HT-29 (cell line): ENCODE measurements at regions not wholly inside any gene's neighbourhood (a gene's known extent, or its start where the extent isn't known, plus 50 kb on each side); places are given as distances from the start of the nearest gene placed in this dataset.
"Not testable (repeated sequence)": the region's sequence is repeated elsewhere in the genome, so short reads cannot be mapped to it uniquely, and the experiment has no call there.

Experiments
- DNase-seq: peaks from one replicate; pipeline ENCODE4 v3.0.0-alpha.2; 2015; ENCODE audit warnings: low spot score

DNA sequence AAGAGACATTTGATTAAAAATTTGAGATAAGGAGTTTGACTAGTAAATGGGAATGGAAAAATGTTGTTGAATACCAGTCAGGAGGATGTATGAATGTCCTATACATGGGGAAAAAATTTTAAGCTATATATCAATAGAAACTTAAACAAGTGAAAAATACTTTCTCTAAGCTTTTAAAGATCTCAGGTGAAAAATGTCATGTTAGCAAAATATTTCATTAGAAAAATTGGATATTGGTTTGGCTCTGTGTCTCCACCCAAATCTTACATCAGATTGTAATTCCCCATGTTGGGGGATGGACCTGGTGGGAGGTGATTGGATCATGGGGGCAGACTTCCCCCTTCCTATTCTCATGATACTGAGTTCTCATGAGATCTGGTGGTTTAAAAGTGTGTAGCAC lies 279.6 kb upstream of the CADM2 start:
- no peak for DNase-seq

DNA sequence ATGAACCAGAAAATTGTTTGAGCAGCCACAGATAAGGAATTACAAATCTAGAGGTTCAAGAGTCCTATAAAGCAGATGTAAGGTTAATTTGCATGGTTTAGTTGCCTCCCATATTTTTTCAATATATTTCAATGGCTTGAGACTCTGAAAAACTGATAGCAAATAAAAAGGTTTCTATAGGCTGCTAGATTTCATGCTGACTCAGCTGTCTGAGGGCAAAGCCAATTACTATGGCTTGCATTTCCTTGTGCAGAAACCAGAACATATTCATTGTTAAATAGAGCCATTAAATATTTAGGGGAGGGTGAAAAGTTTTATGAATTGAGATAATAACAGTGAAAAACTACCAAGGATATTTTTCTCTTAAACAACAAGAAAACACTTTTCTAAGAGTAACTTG lies 278.1 kb upstream of the CADM2 start:
- no peak for DNase-seq

DNA sequence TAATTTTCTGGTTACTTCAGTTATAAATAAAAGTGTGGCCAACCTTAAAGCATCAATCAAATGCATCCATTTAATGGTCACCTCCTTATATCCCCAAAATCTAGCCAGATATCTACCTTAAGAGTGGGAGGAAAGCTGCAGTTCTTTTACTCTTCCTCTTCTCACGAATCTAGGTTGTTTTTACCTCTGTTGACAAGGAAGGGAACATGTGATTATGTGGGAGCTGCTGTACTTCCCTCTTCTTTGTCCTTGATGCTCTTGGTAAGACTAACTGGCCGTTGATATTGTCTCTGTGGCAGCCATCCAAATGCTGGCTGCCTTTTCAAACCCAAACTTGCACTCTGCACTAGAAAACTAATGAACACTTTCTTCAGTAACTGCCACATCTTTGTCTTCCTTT lies 275.3 kb upstream of the CADM2 start:
- DNase-seq: no peak

DNA sequence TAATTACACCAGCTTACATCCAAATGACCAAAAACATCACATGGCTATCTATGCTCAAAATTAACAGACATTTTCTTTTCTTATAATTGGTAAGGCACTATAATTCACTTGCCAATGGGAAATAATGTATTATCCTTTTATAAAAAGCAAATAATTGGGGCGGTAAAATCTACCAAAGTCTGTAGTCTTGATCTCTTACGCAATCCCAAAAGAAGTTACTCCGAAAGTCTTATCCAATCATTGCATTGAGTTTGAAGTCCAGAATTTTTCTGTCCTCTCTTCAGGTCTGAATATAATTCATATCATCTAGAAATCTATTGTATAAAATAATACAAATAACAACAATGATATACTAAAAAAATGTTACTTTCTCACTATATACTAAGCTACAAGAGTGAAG lies 273.3 kb upstream of the CADM2 start:
- no peak for DNase-seq

DNA sequence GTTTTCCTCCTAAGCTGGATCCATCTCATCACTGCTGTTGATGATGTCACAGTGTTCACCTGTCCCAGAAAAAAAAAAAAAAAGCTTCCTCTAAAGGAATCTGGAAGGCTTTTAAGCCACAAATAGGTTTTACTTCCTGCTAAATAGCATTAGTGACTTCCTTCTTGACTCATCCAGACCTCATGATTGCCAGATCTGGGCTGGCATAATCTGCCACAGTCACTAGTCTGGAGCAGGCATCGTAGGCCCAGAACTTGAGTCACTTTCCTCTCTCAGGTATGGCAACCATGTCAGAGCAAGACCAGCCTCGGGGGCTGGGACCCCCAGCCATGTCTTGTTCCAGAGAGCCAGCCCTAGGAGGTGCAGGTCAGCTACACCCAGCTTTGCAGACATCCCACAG lies 266.5 kb upstream of the CADM2 start:
- DNase-seq: no peak

DNA sequence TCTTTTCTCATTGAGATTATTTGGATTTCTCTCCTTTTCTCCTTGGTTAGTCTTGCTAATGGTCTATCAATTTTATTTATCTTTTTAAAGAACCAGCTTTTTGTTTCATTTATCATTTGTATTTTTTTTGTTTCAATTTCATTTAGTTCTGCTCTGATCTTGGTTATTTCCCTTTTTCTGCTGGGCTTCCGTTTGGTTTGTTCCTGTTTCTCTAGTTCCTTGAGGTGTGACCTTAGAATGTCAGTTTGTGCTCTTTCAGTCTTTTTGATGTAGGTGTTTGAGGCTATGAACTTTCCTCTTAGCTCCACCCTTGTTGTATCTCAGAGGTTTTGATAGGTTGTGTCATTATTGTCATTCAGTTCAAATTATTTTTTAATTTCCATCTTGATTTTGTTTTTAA lies 248.5 kb upstream of the CADM2 start:
- not testable (repeated sequence) for DNase-seq

DNA sequence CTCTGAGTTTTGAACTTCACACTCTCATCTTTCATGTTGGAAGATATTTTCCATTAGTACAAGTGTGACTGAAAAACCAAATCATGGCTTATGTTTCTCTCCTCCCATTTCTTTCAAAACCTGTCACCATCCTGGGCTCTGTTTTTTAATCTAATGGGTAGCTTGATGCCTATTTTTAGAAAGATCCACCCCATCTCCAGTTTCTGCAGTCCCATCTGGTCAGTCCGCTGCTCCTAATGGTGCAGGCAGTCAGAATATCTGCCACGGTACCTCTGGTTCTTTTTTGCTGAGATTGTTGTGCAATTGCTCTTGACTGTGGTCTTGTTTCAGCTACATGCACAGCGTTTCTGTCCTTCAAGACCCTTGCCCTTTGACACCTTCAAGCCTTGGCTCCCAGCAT lies 240.9 kb upstream of the CADM2 start:
- DNase-seq: no peak

DNA sequence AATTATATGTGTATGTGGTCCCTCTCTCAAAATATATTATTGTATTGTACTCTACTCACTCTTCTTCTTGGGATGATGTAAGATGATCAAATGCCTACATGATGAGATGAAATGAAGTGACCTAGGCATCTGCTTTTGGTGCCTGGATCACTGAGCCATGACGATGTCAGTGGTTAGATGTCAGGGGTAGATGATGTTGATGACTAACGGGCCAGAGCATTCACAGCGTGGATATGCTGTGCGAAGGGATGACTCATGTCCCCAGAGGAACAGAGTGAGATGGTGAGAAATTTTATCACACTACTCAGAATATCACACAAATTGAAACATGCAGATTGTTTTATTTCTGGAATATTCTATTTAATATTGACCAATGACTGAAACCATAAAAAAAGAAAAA lies 233.9 kb upstream of the CADM2 start:
- DNase-seq: no peak

DNA sequence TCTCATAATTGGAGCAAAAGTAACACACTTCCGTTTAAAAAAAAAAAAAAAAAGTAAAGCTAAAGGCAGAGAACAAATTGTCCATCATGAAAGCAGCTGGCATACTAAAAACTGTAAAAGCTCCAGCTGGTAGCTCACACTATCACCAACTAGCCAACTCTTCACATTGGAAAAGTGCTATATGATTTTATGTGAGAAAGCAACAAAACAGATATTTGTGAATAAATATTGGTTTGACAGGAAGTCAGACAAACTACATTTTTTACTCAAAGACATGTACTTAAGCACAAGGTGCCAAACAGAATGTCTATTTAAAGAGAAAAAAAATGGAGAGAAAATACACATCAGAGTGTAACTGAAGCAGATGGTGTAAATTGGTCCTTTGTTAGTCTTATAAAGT lies 231.2 kb upstream of the CADM2 start:
- DNase-seq: no peak

DNA sequence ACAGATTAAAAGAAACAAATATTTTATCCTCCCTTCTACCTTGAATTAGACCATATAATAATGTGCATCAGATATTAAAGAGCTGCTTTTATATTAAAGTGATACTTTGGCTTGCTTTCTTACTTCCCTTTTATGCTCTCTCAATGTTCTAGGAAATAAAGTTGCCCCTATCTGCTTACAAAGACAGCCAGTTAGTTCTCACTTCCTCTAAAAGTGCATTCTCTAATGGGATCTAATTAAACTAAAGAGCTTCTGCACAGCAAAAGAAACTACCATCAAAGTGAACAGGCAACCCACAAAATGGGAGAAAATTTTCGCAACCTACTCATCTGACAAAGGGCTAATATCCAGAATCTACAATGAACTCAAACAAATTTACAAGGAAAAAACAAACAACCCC lies 224.1 kb upstream of the CADM2 start:
- not testable (repeated sequence) for DNase-seq

DNA sequence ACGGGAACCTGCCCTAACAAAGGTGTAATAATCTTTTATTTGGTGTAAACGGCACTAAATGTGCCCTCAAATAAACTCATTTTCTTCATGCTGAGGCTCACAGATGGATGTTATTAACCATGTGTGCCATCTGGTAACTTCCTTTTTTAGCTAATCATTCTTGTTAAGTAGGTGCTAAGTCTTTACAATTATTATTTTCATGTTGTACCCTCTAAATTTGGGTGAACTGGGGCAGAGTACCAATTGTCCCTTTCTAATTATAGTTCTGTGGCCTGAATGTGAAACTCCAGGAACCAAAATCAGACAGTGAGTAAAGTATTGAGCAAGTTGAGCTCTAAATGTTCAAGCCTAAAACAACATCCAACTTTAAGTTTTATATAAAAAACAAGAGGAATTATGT lies 220.7 kb upstream of the CADM2 start:
- no peak for DNase-seq

DNA sequence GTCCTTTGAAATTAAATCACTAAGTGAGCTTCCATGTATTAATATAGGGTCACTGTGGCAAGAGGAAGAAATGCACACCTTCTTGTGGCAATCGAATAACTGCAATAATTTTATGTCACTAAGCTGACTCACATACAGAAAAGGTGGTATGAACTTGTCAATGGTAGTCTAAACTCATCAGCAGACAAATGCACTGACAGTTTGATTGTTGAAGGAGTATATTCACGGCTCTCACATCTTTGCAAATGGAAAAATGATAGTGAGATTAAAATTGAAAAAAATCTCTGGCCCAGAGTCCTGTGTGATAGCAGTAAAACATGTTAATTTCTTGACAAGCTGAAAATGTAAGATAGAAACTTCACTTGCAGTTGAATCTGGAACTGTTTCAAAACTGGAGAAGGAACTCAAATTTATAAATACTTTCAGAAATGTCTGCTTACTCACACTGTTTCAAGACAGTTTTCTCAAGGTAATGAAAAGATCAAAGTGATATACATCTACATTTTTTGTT lies 215.8 kb upstream of the CADM2 start:
- DNase-seq: no peak

DNA sequence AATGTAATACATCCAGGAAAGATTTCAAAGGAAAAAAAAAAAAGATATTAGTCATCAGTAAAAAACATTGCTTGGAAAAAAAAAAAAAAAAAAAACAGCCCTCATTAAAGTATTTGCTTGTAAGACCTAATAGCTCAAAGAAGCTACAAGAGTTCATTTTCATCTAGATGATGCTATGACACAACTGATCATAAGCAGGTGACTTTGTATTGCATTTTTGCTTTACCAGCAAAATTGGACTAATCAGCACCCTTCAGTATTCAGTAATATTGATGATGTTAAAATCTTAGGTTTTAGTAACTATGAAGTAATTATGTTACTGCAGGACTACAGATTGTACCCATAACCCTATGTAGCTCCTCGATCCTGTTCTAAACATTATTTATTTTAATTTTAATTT lies 214.7 kb upstream of the CADM2 start:
- DNase-seq: no peak

DNA sequence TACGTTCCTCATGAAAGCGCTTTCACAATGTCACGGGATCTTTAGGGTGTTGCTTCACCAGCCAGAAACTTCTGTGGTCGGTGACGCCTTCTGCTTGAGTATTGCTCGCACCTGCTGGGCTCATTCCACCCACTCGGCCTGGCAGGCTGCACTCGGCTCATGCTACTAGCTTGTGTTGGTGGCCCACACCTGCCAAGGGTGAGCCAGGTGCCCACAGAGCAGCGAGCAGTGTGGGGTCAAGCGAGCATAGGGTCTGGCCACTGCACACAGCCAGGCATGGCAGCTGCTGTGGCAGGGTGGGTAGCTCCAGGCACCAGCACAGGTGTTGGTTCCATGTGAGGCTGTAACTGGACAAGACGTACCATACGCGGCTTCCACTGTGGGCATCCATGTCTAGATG lies 202.9 kb upstream of the CADM2 start:
- DNase-seq: no peak

DNA sequence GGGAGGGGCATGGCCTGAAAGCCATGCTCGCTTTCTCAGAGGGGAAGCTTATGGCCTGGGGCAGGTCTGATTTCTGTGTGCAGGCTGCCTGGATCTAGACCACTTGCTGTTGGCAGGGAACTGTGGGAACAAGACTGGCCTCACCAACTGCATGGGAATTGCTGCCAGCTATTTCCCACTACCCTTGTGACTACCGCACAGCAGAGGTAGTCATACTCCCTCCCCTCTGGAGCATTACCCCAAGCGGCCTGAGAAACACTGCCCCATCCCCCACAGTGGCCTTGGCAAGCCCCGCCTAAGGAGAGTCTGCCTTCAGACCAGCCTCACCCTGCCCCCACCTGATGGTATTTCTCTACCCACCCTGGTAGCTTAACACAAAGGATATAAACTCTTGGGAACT lies 199.4 kb upstream of the CADM2 start:
- DNase-seq: no peak

DNA sequence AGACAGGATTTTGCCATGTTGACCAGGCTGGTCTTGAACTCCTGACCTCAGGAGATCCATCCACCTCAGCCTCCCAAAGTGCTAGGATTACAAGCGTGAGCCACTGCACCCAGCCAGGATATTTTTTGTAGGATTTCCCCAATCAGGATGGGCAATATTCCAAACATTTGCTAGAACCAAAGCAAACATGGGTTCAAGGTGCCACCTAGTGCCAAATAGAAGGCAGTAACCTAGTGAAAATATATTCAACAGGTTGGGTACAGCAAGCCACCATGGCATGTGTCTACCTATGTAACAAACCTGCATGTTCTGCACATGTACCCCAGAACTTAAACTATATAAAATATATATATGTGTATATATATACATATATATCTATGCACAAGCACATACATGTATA lies 185.9 kb upstream of the CADM2 start:
- no peak for DNase-seq

DNA sequence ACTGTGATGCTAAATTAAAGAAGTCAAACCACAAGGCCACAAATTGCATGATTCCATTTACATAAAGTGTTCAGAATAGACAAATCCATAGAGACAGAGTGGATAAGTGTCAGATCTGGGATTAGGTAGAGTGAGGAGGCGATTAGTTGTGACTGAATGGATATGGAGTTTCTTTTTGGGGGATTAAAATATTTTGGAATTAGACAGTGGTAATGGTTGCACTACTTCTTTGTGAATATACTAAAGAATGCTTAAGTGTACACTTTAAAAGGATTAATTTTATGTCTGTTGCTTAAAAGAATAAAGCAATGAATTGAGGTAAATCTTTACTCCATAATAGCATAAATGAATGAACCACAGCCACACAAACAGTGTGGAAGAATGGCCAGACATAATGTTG lies 175.5 kb upstream of the CADM2 start:
- DNase-seq: no peak

DNA sequence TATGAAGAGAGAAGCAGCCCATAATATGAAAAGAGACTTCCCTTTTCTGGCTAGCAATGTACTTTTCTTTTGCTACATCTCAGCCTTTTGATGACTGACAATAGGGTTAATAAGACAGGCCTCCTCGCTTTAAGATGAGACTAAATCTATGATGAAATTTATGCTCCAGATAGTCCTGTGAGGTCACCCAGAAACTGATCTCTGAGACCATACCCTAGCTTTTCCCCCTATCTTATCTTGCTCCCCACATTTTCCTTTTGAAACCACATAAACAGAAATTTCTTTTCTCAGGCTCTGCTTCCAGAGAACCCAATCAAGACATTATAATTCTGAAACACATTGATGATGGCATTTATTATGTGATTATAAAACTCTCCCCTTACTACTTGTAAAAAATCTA lies 168.8 kb upstream of the CADM2 start:
- DNase-seq: no peak

DNA sequence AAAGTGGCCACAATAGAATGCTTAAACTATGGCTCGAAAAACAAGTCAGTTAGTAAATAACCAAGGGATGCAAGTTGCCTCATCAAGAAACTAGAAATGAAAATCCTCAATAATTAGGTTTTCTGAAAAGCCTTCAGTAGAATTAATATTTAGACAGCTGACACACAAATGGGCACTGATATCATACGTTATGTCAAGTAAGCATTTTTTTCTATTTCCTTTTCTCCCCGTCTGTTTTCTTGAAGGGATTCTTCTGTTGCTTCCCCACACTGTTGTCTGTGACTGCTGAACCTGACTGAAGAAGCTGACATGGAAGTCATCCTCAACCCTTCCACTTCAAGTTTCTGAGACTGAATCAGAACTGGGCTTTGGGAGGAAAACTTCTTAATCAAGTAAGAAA lies 151.8 kb upstream of the CADM2 start:
- no peak for DNase-seq

DNA sequence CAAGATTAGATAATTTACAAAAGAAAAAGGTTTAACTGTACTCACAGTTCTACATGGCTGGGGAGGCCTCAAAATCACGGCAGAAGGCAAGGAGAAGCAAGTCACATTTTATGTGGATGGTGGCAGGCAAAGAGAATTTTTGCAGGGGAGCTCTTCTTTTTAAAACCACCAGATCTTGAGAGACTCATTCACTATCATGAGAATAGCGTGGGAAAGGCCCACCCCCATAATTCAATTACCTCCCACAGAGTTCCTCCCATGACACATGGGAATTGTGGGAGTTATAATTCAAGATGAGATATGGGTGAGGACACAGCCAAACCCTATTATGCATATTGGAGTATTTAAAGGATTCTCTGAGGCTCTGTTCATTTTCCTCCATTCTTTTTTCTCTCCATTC lies 138.7 kb upstream of the CADM2 start:
- DNase-seq: no peak

DNA sequence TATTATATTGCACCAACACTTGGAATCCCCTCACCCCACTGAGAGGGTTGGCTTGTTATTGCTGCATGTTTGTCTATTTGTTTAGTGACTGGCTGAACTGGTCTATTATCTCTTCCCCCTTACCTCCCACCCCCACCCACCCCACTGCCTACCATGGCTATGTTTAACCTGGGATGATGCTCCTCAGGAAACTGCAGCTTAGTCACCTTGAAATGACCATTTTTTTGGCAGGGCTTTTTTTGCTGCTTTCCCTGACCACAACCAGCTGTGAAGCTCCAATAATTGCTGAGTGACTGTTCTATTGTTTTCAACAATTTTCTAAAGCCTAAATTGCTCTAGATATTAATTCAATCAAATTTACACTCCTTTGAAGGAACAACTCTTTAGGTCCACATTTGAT lies 137.9 kb upstream of the CADM2 start:
- no peak for DNase-seq

DNA sequence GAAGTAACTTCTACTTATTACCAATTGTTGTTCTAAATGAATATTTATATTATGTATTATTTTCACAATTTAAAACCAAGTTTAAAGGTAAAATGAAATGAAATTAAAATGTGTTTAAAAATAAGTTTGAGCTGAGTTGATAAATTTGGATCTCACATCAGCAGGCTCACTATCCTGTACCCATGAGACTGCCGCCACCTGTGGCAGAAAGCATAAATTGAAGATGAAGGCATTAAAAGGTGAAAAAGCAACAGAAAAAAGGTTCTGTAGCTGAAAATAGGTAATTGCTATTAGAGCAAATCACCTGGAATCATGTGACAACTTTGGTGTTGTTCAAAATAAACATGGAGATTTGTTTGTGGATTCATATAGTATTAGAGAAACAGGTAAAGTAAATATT lies 133.0 kb upstream of the CADM2 start:
- no peak for DNase-seq

DNA sequence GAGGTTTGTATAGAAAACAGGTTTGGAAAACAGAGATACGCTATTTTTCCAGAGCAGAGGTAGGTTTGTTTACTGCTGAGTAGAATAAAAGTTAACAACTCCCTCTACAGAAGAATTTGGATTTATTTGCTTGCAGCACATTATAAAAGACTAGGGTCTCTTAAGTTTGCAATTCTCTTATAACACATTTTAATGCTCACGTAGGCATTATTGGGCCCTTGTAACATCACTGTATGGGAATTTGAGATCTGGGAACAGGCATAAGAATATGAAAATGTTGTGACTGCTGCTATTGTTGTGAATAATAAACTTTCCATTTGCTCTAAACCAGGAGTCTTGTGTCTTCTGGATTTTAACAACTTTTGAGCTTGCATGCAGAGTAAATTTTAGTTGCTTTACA lies 128.3 kb upstream of the CADM2 start:
- no peak for DNase-seq

DNA sequence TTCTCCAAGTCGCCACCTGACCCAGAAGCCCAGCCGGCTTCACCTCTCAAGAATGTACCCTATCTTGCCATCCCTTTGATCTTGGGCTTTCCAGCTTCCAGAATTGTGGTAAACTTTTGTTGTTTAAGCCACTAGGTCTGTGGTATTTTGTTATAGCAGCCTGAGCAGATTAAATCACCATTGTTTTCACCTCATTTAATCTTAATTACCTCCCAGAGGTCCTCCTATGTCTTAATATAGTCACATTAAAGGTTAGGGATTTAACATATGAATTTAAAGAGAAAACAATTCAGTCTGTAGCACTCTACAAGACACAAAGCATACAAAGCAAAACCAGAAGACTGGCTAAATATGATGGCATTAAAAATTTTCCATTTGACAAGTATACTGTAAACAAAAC lies 123.4 kb upstream of the CADM2 start:
- DNase-seq: no peak

DNA sequence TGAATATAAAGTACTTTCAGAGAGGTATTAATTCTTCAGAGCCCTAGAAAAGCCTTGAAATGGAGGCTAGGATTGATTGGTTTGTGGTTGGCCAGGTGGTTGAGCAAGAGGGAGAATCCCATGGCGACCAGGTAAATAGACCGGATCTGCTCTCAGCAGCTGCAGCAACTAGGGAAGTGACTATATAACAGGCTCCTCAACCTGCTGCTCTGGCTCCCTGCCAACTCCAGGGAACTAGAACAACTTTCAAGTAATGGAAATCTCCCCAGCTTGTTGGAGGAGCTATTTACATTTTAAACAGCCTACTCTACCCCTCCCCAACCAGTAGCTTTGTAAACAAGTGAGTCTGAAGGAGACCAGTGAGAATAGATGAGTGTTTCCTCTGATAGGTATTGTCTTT lies 121.8 kb upstream of the CADM2 start:
- peak; percentile 32 for DNase-seq
